Caco-2 (cell line): ENCODE measurements at regions not wholly inside any gene's neighbourhood (a gene's known extent, or its start where the extent isn't known, plus 50 kb on each side); places are given as distances from the start of the nearest gene placed in this dataset.

Source experiments
- BruUV-seq: library from RNA; stranded (reverse); fragments of 400-500 nt; replicated peaks from 2 replicates; lab custom pipeline; 2021; lab: Mats Ljungman, UMichigan
- CTCF ChIA-PET: fragments of 300-600 bp; sonication (Branson Sonifier 250); formaldehyde crosslinking; loops from one replicate; lab custom pipeline; 2022; ENCODE audit warnings: antibody characterized with exemption; lab: Charles Lee
- POLR2A ChIA-PET: fragments of 300-600 bp; sonication (Branson Sonifier 250); formaldehyde crosslinking; loops from one replicate; lab custom pipeline; 2022; ENCODE audit warnings: antibody characterized with exemption; lab: Charles Lee
- DNase-seq, 2 experiments: peaks; one replicate each; pipeline versions ENCODE4 v3.0.0 to v3.0.0-alpha.2; 2020 to 2022
- H3K27me3 ChIP-seq: replicated peaks from 2 replicates; pipeline ENCODE4 v1.6.0; 2011; ENCODE audit warnings: low read length; ENCODE audit not compliant: control insufficient read depth, insufficient read depth
- H3K36me3 ChIP-seq: 2 replicates; pipeline ENCODE4 v1.5.1; 2011; ENCODE audit warnings: low read length; ENCODE audit not compliant: control insufficient read depth, insufficient read depth
- H3K4me1 ChIP-seq: fragments of 250-450 bp; sonication (Bioruptor Pico); 2 replicates; pipeline ENCODE4 v1.5.1; 2020; ENCODE audit warnings: mild to moderate bottlenecking
- H3K4me3 ChIP-seq: 2 replicates; pipeline ENCODE4 v1.5.1; 2011; ENCODE audit warnings: low read depth, mild to moderate bottlenecking, control low read depth, low read length
- H3K9me3 ChIP-seq: fragments of 250-450 bp; sonication (Bioruptor Pico); 2 replicates; pipeline ENCODE4 v1.5.1; 2020; ENCODE audit warnings: mild to moderate bottlenecking, moderate library complexity
- H3K27ac Mint-ChIP-seq: one replicate; pipeline ENCODE4 v1.8.0; 2022; ENCODE audit warnings: mixed read lengths; ENCODE audit not compliant: unreplicated experiment
- H3K27me3 Mint-ChIP-seq: one replicate; pipeline ENCODE4 v1.8.0; 2022; ENCODE audit warnings: mixed read lengths; ENCODE audit not compliant: insufficient read depth, unreplicated experiment
- H3K36me3 Mint-ChIP-seq: one replicate; pipeline ENCODE4 v1.8.0; 2022; ENCODE audit warnings: mild to moderate bottlenecking, mixed read lengths; ENCODE audit not compliant: insufficient read depth, unreplicated experiment
- H3K4me1 Mint-ChIP-seq: one replicate; pipeline ENCODE4 v1.8.0; 2022; ENCODE audit warnings: low read depth, mixed read lengths; ENCODE audit not compliant: unreplicated experiment
- H3K4me3 Mint-ChIP-seq: one replicate; pipeline ENCODE4 v1.8.0; 2022; ENCODE audit warnings: mild to moderate bottlenecking, moderate library complexity, mixed read lengths; ENCODE audit not compliant: unreplicated experiment
- H3K9me3 Mint-ChIP-seq: one replicate; pipeline ENCODE4 v1.8.0; 2022; ENCODE audit warnings: mixed read lengths; ENCODE audit not compliant: unreplicated experiment
- intact Hi-C: fragments of 100-400 bp; cut with micrococcal nuclease; formaldehyde crosslinking; loops from one replicate; pipeline ENCODE4 v1.10.0; 2022; ENCODE audit not compliant: unreplicated experiment
- TF ChIP-seq, protein P1 (sequence below), 2 experiments: fragments of 200-600 bp in 1 of 2; IDR thresholded peaks; 1 replicate in 1 of 2; 2 replicates in 1 of 2; pipeline versions ENCODE4 v1.5.1 to v1.8.0; 2011 to 2022; ENCODE audit warnings: antibody characterized with exemption in 1 of 2, control low read depth in 1 of 2, inconsistent platforms in 1 of 2, low read depth in 1 of 2, low read length in 1 of 2, mild to moderate bottlenecking in 1 of 2, moderate library complexity in 1 of 2; ENCODE audit not compliant: insufficient read depth in 1 of 2, severe bottlenecking in 1 of 2, unreplicated experiment in 1 of 2

DNA sequence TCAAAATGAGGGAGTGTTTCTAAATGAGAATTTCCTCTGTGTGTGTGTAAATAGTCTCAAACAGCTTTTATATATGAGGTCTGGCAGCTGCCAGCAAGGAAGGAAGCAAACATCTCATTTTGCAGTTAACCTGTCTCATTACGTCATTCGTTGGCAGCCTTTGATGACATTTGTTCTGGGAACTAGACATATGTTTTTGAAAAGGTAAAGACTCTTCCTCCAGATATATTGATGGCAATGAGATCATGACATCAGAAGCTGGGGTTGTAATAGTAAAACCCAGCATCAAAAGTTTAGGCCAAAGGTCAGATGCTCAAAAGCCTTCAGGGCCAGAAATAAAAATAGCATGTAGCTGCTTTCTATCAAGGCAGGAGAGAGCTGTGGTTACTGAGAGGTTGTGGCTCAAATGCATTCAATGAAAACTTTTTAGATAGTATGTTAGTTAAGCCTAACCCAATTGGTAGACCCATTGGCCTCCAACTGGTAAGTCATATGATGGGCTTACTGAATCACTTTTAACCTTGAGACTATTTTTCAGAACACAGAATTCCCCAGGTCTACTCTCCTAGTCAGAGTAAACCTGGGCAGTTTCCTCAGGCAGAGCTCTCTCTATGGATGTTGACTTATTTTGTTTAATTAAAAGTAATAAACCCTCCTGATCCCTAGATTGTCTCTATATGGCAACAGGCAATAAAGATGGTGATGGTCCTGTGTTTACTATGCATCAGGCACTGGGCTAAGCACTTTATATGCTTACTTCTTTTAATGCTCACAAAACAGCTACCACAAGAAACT lies 386.5 kb upstream of the CFAP20DC start:
- Histone ChIP-seq H3K4me3 (no peak overlapping the region), H3K9me3 (no peaks in the 10 kb centered on the region), H3K27me3 (no peaks in the 10 kb centered on the region), H3K4me1 (no peaks in the 10 kb centered on the region), H3K36me3 (no peaks in the 10 kb centered on the region)
- H3K4me1 Mint-ChIP-seq, result no peaks in the 10 kb centered on the region
- no peaks in the 10 kb centered on the region for H3K36me3 Mint-ChIP-seq
- ChIA-PET POLR2A (interaction anchor here (0.6 kb wide), 1 partner anchor 100 kb away, joined by 4 read pairs; no protein-coding TSS in a partner anchor), CTCF (no interaction called here)
- H3K9me3 Mint-ChIP-seq, result no peaks in the 10 kb centered on the region
- intact Hi-C loops, result no loop called here
- peaks cover 5% of the 10 kb centered on the region for H3K27me3 Mint-ChIP-seq
- TF ChIP-seq, protein P1, sequence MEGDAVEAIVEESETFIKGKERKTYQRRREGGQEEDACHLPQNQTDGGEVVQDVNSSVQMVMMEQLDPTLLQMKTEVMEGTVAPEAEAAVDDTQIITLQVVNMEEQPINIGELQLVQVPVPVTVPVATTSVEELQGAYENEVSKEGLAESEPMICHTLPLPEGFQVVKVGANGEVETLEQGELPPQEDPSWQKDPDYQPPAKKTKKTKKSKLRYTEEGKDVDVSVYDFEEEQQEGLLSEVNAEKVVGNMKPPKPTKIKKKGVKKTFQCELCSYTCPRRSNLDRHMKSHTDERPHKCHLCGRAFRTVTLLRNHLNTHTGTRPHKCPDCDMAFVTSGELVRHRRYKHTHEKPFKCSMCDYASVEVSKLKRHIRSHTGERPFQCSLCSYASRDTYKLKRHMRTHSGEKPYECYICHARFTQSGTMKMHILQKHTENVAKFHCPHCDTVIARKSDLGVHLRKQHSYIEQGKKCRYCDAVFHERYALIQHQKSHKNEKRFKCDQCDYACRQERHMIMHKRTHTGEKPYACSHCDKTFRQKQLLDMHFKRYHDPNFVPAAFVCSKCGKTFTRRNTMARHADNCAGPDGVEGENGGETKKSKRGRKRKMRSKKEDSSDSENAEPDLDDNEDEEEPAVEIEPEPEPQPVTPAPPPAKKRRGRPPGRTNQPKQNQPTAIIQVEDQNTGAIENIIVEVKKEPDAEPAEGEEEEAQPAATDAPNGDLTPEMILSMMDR (IDR thresholded peaks at IDR 0.05; ENCODE audit: insufficient read depth in 1 of 2, low read depth in 1 of 2, low read length in 1 of 2, severe bottlenecking in 1 of 2, unreplicated experiment in 1 of 2), result no peak
- no TSS peak for BruUV-seq
- no peak for DNase-seq
- no peak overlapping the region for H3K4me3 Mint-ChIP-seq
- no peak overlapping the region for H3K27ac Mint-ChIP-seq

- ChIA-PET CTCF (no interaction called here), POLR2A (no interaction called here)
- H3K4me3 Mint-ChIP-seq, result no peak overlapping the region
- TF ChIP-seq, protein P1 (IDR thresholded peaks at IDR 0.05; ENCODE audit: insufficient read depth in 1 of 2, low read depth in 1 of 2, low read length in 1 of 2, severe bottlenecking in 1 of 2, unreplicated experiment in 1 of 2), result no peak
- H3K36me3 ChIP-seq, result no peaks in the 10 kb centered on the region
- intact Hi-C loops, result no loop called here
- no peak for DNase-seq
- no peaks in the 10 kb centered on the region for H3K36me3 Mint-ChIP-seq
- no peak overlapping the region for H3K4me3 ChIP-seq
- no peaks in the 10 kb centered on the region for H3K4me1 Mint-ChIP-seq
- H3K4me1 ChIP-seq, result no peaks in the 10 kb centered on the region
- H3K9me3 Mint-ChIP-seq, result no peaks in the 10 kb centered on the region
- no peaks in the 10 kb centered on the region for H3K9me3 ChIP-seq
- H3K27ac Mint-ChIP-seq, result no peak overlapping the region
- no TSS peak for BruUV-seq
- H3K27me3 ChIP-seq, result no peaks in the 10 kb centered on the region
- H3K27me3 Mint-ChIP-seq, result peaks cover 7% of the 10 kb centered on the region
Measured at GRCh38 chr3:59433546-59433945, 383.7 kb upstream of the CFAP20DC start.

DNA sequence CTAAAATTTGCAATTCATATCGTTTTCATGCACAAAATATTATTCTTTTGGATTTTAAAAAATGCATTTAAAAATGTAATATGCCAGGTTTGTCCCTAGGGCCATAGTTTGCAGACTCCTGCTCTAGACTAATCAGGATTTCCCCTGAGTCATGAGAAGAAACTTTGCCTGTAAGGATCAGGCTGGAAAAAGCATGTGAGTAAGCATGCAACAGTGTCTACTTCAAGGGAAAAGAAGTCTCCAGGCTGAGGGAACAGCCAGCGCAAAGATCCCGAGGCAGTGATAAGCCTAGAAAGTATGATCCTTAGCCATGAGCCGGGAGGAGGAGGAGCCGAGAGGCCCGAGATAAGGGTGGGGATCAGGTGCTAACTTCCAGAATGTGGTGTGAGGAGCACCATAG lies 382.8 kb upstream of the CFAP20DC start:
- H3K27ac Mint-ChIP-seq, result no peak overlapping the region
- H3K9me3 ChIP-seq, result no peaks in the 10 kb centered on the region
- no peaks in the 10 kb centered on the region for H3K9me3 Mint-ChIP-seq
- no peak for DNase-seq
- H3K4me1 Mint-ChIP-seq, result no peaks in the 10 kb centered on the region
- no peaks in the 10 kb centered on the region for H3K36me3 Mint-ChIP-seq
- no peaks in the 10 kb centered on the region; the same call in 1 of the 2 replicates for H3K27me3 ChIP-seq
- CTCF ChIA-PET, result no interaction called here
- H3K27me3 Mint-ChIP-seq, result peaks cover 10% of the 10 kb centered on the region
- H3K4me1 ChIP-seq, result no peaks in the 10 kb centered on the region
- H3K4me3 Mint-ChIP-seq, result no peak overlapping the region
- POLR2A ChIA-PET, result no interaction called here
- no TSS peak for BruUV-seq
- intact Hi-C loops, result no loop called here
- H3K4me3 ChIP-seq, result no peak overlapping the region
- H3K36me3 ChIP-seq, result no peaks in the 10 kb centered on the region
- TF ChIP-seq, protein P1 (IDR thresholded peaks at IDR 0.05; ENCODE audit: insufficient read depth in 1 of 2, low read depth in 1 of 2, low read length in 1 of 2, severe bottlenecking in 1 of 2, unreplicated experiment in 1 of 2), result no peak
